ENCODE measurements at regions not wholly inside any gene's neighbourhood (a gene's known extent, or its start where the extent isn't known, plus 50 kb on each side); places are given as distances from the start of the nearest gene placed in this dataset.

DNA sequence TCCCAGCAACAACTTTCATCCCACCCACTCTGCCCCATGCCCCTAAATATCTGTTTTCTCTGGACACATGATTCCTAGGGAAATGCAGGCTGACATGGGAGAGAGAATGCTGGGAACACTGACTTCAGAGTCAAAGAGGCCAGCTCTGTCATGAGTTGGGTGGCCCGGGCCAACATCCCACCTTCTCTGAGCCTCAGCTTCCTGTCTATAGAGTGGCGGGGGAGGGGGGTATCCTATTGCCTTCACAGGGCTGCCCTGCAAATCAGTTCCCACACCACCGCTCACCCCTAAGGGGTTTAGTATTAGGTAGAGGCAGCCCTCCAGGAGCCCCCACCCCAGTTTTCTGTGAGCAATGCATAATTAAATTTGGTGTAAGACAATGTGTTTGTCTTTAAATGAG, 175.0 kb upstream of the NCAM1 start:
- Mint-ChIP-seq H3K9me3 (no peaks in the 10 kb centered on the region), H3K27me3 (peaks cover 6% of the 10 kb centered on the region), H3K36me3 (no peaks in the 10 kb centered on the region), H3K27ac (no peak overlapping the region), H3K4me3 (no peak overlapping the region), H3K4me1 (no peaks in the 10 kb centered on the region)
- CTCF ChIA-PET, result interaction anchor here (1.0 kb wide), 1 partner anchor 12 kb away, joined by 3 read pairs; no protein-coding TSS in a partner anchor
- no peak for DNase-seq

DNA sequence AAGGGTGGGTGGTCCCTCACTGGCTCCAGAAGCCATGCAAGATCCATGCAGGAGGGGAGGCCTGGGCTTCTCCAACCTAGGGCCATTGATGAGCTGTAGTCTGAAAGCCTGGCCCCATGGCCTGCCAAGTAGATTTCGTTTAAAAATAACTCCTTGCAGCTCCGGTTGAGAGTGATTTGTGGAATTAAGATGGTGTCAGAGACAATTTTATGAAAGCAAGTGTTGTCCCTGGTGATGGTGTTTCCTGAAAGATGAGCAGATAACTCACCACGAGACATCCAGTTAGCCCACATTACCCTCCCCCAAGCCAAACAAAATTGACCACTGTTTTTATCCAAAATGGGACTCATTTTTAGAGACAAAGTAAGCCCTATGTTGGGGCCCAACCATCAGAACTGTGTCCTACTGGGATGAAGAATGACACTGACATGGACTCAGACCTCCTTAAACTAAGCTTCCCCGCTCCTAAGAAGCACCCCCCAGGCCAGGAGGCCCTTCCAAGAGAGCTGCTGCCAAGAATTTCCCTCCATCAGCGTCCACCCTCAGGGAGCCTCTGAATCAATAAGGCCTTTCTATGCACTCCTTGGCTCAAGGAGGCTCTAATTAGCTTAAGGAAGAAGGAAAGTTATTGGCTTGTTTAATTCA, 174.2 kb upstream of the NCAM1 start:
- CTCF ChIA-PET, result interaction anchor here (1.0 kb wide), 1 partner anchor 11 kb away, joined by 3 read pairs; no protein-coding TSS in a partner anchor

DNA sequence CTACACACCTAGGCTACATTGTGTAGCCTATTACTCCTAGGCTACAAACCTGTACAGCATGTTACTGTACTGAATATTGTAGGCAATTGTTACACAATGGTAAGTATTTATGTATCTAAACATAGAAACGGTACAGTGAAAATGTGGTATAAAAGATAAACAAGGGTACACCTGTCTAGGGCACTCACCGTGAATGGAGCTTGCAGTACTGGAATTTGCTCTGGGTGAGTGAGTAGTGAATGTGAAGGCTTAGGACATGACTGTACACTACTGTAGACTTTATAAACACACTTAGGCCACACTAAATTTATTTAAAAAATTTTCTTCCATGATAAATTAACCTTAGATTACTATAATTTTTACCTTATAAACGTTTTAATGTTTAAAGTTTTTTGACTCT, 171.7 kb upstream of the NCAM1 start:
- Mint-ChIP-seq H3K9me3 (no peaks in the 10 kb centered on the region), H3K4me1 (peaks cover 6% of the 10 kb centered on the region), H3K27me3 (peaks cover 6% of the 10 kb centered on the region), H3K4me3 (no peak overlapping the region), H3K36me3 (no peaks in the 10 kb centered on the region), H3K27ac (no peak overlapping the region)
- DNase-seq, result no peak
- CTCF ChIA-PET, result no interaction called here

More for the DNA sequence above, 174.2 kb upstream of the NCAM1 start:
- no peaks in the 10 kb centered on the region for H3K36me3 Mint-ChIP-seq
- H3K27me3 Mint-ChIP-seq, result peaks cover 6% of the 10 kb centered on the region
- no peak overlapping the region for H3K27ac Mint-ChIP-seq
- H3K4me3 Mint-ChIP-seq, result no peak overlapping the region
- H3K9me3 Mint-ChIP-seq, result no peaks in the 10 kb centered on the region
- no peaks in the 10 kb centered on the region for H3K4me1 Mint-ChIP-seq
- DNase-seq, result no peak

DNA sequence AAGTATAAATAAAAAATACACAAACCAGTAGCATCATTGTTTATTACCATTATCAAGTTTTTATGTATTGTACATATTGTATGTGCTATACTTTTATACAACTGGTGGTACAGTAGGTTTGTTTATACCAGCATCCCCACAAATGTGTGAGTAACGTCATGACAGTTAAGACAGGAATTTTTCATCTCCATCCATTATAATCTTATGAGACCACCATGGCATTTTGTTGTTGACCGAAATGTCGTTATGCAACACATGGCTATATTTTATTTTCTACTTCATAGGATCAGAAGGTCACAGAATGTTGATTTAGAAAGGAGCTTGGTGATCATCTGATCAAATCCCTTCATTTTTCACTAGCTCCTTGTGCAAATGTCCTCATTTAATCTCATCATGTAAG, 170.9 kb upstream of the NCAM1 start:
- Mint-ChIP-seq H3K4me1 (peaks cover 8% of the 10 kb centered on the region), H3K4me3 (no peak overlapping the region), H3K27me3 (peaks cover 6% of the 10 kb centered on the region), H3K36me3 (no peaks in the 10 kb centered on the region), H3K9me3 (no peaks in the 10 kb centered on the region), H3K27ac (no peak overlapping the region)
- no peak for DNase-seq
- CTCF ChIA-PET, result interaction anchor here (0.7 kb wide), 1 partner anchor 13 kb away, joined by 3 read pairs; no protein-coding TSS in a partner anchor

DNA sequence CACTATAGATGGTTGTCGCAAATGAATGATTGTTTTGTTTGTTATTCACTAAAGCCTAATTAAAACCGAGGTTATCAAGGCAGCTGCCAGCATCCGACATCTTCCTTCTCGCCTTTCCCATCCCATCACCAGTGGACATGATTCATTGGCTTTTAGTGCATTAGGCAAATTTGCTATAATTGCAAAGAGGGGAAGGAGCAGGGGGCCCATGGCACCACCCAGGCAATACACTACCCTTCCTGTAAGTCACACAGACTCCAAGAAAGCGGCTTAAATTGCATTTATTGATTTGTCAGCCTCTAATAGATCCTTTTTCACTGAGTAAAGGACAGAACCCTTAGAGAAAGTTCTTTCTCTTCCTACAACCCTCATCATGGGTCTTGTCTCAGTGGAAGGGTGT, 169.2 kb upstream of the NCAM1 start:
- Mint-ChIP-seq H3K27ac (no peak overlapping the region), H3K36me3 (no peaks in the 10 kb centered on the region), H3K9me3 (no peaks in the 10 kb centered on the region), H3K27me3 (peaks cover 6% of the 10 kb centered on the region), H3K4me1 (peaks cover 8% of the 10 kb centered on the region), H3K4me3 (no peak overlapping the region)
- CTCF ChIA-PET, result no interaction called here
- no peak for DNase-seq

DNA sequence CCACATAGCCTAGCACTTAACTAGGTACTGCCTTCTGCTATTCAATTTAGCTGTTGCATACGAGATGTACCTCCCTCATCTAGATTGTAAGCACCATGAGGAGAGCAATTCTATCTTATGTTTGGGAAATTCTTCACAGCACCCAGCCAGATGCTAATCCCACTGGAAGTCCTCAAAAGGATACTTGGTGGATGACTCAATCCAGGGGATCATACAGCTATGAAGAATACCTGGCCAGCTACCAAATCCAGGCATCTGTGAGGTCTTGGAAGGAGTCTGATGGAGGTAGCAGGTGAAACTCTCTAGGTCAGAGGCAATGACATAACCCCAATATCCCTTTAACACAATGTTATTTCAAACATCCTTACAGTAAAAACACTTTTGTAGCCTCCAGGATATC, 167.8 kb upstream of the NCAM1 start:
- no peaks in the 10 kb centered on the region for H3K9me3 Mint-ChIP-seq
- H3K4me3 Mint-ChIP-seq, result no peak overlapping the region
- CTCF ChIA-PET, result no interaction called here

DNA sequence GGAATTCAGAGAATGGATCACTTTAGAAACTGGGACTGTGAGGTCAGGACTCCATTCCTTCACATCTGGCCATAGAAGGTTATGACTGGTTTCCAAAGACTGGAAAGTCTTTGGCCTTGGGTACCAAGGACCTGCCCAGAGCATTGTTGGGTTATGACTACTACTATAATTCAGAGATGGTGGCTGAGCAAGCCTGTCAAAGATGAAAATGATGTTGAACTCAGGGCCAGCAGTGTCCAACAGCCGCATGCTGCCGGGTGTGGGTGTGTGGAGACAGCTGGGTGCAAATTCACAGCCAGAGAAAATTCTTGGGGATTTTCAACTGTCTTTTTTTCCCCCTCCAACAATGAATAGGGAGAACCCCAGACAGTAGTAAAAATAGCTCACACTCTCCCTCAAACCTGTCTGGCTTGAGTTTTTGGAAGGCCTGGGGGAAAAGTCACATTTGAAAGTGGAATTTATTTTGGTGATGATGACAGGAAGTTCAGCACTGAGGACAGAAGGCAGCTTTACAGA, 166.8 kb upstream of the NCAM1 start:
- no peaks in the 10 kb centered on the region for H3K36me3 Mint-ChIP-seq
- DNase-seq, result no peak
- CTCF ChIA-PET, result interaction anchor here (1.2 to 2.7 kb wide), 3 partner anchors 202 to 208 kb away, joined by 3 to 18 read pairs (median 8); no protein-coding TSS in a partner anchor
- H3K4me1 Mint-ChIP-seq, result peaks cover 8% of the 10 kb centered on the region
- no peak overlapping the region for H3K4me3 Mint-ChIP-seq
- peaks cover 3% of the 10 kb centered on the region for H3K27me3 Mint-ChIP-seq
- no peak overlapping the region for H3K27ac Mint-ChIP-seq
- H3K9me3 Mint-ChIP-seq, result no peaks in the 10 kb centered on the region

More for the DNA sequence above, 167.8 kb upstream of the NCAM1 start:
- peaks cover 8% of the 10 kb centered on the region for H3K4me1 Mint-ChIP-seq
- H3K36me3 Mint-ChIP-seq, result no peaks in the 10 kb centered on the region
- H3K27me3 Mint-ChIP-seq, result peaks cover 4% of the 10 kb centered on the region
- no peak overlapping the region for H3K27ac Mint-ChIP-seq
- no peak for DNase-seq

DNA sequence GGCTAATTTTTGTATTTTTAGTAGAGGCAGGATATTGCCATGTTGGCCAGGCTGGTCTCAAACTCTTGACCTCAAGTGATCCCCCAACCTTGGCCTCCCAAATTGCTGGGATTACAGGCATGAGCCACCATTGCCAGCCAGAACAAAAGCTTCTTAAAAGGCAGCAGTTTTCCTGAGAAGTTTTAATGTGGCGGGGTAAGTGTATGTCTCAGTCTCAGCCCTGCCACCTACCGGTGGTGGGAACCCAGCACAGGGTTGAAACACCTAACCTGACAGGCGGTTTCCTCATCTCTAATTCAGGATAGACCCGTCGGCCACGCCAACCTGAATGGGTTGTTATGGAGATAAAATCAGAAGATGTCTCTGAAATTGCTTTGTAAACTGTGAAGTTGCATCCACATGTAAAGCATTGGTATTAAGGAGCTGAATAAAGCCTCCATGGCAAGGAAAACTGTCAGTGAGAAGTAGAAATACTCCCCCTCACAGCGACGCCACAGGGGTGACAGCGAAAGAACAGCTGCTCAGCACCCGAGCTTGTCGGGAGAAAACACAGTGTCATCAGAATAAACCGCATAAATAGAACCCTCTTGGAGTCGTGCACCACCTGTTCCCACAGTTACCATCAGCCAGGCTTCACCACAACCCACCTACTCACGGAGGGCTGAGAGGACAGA, 165.9 kb upstream of the NCAM1 start:
- Mint-ChIP-seq H3K36me3 (no peaks in the 10 kb centered on the region), H3K4me3 (no peak overlapping the region)
- peak; percentile 51 for DNase-seq

DNA sequence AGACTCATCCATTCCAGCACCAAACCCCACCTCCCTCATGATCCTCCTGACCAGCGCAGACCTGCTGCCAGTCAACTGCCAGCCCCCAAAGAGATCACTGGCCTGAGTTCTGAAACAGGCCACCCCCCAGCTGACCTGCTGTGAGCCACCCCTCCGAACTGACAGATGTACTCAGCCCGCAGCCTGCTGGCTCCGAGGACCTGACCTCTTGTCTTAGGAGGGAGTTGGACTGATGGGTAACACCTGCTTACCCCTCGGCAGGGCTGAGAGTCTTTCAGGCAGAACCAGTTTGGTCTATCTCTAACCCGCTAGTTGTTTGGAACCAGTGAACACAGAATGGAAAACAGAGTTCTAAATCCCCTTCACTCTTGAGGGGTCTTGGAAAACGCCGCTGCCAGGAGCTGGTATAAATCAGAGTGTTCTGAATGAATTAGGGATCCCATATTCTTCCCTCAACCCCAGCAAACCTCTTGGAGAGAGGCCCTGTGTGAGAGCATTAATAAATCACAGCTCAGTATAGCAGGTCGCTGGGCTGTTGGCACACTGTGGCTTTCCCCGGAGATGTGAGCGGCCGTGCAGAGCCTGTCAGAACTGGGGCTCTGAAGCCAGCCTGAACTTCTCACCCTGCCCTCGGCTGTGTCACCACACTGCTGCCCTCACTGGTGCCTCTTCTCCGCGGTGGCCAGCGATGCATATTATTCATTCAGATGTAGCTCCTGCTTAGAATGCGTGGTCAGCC, 165.1 kb upstream of the NCAM1 start:
- Mint-ChIP-seq H3K4me3 (no peak overlapping the region), H3K4me1 (peaks cover 8% of the 10 kb centered on the region), H3K27ac (no peak overlapping the region), H3K9me3 (no peaks in the 10 kb centered on the region), H3K27me3 (peaks cover 3% of the 10 kb centered on the region), H3K36me3 (no peaks in the 10 kb centered on the region)
- no peak for DNase-seq
- CTCF ChIA-PET, result interaction anchor here (0.5 to 2.7 kb wide), 4 partner anchors 208 to 1294 kb away, joined by 4 to 21 read pairs (median 13); no protein-coding TSS in a partner anchor

More for the DNA sequence above, 165.9 kb upstream of the NCAM1 start:
- Mint-ChIP-seq H3K27me3 (peaks cover 3% of the 10 kb centered on the region), H3K4me1 (peaks cover 8% of the 10 kb centered on the region), H3K27ac (no peak overlapping the region), H3K9me3 (no peaks in the 10 kb centered on the region)
- CTCF ChIA-PET, result interaction anchor here (1.2 to 2.7 kb wide), 3 partner anchors 203 to 209 kb away, joined by 3 to 18 read pairs (median 8); no protein-coding TSS in a partner anchor

DNA sequence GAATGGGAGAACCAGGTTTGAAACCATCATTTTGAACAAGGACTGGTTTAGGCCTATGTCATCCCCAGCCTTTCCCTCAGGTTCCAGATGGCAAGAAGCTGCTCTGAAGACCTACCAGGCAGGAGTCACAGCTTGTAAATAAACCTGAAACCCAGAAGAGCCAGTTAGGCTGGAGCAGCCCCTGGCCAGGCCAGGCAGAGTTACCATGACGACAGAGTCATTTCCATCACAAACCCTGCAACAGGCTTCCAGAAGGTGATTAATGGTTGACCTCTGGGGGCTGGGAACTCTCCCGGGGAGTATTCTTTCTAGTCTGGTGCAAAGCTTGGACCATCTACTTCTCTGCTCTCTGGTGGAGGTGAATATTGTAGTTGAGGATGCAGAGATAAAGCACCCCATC, 164.1 kb upstream of the NCAM1 start:
- no peaks in the 10 kb centered on the region for H3K9me3 Mint-ChIP-seq
- peaks cover 8% of the 10 kb centered on the region for H3K4me1 Mint-ChIP-seq
- no peaks in the 10 kb centered on the region for H3K36me3 Mint-ChIP-seq
- DNase-seq, result no peak
- CTCF ChIA-PET, result interaction anchor here (2.7 kb wide), 2 partner anchors 209 to 492 kb away, joined by 18 to 21 read pairs; no protein-coding TSS in a partner anchor
- peaks cover 3% of the 10 kb centered on the region for H3K27me3 Mint-ChIP-seq
- H3K27ac Mint-ChIP-seq, result no peak overlapping the region
- H3K4me3 Mint-ChIP-seq, result no peak overlapping the region

DNA sequence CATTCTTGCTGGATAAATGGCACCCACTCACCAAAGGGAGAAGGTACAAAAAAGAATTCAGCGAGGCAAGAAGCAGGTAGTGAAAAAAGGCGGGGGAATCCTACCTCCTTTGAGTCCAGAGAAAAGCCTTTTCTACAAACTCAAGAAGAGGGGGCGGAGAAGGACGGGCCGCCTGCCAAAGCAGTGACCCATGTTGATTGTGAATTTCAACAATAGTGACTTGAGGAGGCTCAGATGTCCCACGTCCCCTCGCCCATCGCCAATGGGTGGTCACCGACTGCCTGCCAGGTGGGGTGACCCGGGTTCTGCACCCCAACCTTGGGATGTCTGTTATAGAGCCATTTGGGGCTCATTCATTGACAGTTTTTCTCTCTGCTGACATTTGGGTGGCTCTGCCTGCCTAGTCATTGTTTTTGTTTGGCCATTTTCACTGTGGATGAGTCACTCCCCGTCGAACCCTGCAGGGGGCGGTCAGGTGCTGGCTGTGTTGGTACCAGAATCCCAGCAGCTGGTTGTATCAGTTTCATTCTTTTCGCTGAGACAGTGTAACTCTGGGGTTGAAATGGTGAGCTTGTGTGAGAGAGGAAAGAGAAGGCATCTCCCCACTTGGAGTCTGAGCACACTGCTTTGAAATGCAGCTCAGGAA, 163.4 kb upstream of the NCAM1 start:
- Mint-ChIP-seq H3K27me3 (peaks cover 3% of the 10 kb centered on the region), H3K27ac (no peak overlapping the region), H3K36me3 (no peaks in the 10 kb centered on the region), H3K4me3 (no peak overlapping the region), H3K4me1 (peaks cover 8% of the 10 kb centered on the region), H3K9me3 (no peaks in the 10 kb centered on the region)
- CTCF ChIA-PET, result interaction anchor here (0.6 to 2.7 kb wide), 5 partner anchors 11 to 492 kb away, joined by 3 to 21 read pairs (median 3); no protein-coding TSS in a partner anchor
- peak; percentile 43 for DNase-seq

DNA sequence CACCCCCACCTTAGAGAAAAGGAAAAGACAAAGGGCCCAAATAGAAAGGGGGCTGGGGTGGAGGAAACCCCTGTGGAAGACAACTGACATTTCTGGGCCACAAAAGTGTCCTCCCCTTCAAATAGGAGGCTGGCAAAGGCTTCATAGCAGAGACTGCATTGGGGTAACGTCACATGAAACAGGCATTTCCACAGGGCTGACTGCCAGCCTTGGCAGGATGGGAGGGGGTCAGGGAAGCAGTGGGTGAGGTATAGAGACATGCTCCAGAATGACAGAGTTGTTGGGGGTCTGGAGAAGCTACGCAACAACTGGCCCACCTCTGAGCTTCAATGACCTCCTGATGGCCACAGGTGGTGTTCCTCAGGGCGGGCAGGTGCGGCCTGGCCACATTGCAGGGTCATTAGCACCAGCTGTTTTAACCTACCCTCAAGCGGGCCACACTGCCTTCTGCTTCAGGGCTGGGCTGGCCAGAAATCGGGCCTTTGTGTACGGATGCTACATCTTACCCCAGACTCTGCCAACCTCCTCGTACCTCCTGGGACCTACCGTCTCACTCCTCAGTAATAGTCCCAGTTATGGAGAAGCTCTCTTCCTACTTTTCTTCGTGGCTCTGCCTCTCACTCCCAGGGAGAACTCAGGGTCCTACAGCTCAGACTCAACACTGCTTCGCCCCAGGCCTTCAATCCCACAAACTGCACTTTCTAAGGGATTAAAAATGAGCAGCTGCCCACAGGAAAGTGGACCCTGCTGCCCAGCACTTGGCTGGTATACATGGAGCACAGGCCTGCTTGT, 160.0 kb upstream of the NCAM1 start:
- no peak for DNase-seq
- no peaks in the 10 kb centered on the region for H3K9me3 Mint-ChIP-seq
- no peak overlapping the region for H3K4me3 Mint-ChIP-seq
- no peaks in the 10 kb centered on the region for H3K36me3 Mint-ChIP-seq
- H3K27ac Mint-ChIP-seq, result no peak overlapping the region
- CTCF ChIA-PET, result no interaction called here
- H3K27me3 Mint-ChIP-seq, result peaks cover 7% of the 10 kb centered on the region
- H3K4me1 Mint-ChIP-seq, result no peaks in the 10 kb centered on the region

DNA sequence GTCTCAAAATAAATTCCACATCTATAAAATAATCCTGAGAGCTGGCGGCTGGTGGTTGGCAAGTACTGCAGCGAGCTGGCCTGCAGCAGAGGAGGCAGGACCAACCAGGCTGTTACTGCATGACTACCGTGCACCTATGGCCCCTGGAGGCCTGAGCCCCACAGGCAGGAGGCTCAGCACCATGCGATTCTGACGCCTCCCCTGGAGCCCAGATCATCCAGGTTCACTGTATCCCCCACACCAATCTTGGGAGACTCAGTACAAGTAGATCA, 159.5 kb upstream of the NCAM1 start:
- no peaks in the 10 kb centered on the region for H3K36me3 Mint-ChIP-seq
- no peak overlapping the region for H3K4me3 Mint-ChIP-seq
- peaks cover 7% of the 10 kb centered on the region for H3K27me3 Mint-ChIP-seq
- no peaks in the 10 kb centered on the region for H3K9me3 Mint-ChIP-seq
- no peak overlapping the region for H3K27ac Mint-ChIP-seq
- H3K4me1 Mint-ChIP-seq, result no peaks in the 10 kb centered on the region
- no peak for DNase-seq
- CTCF ChIA-PET, result no interaction called here

All from activated naive CD4-positive, alpha-beta T cell treated with anti-CD3 and anti-CD28 coated beads, Interleukin-2, amount 10 ng/mL, durations not matched to agents 7 days and 5 days (primary cell).